ENCODE measurements at regions not wholly inside any gene's neighbourhood (a gene's known extent, or its start where the extent isn't known, plus 50 kb on each side); places are given as distances from the start of the nearest gene placed in this dataset.

GRCh38 chr5:8580298-8580697 is 711.4 kb downstream of the MTRR start:
- no peak for DNase-seq

DNA sequence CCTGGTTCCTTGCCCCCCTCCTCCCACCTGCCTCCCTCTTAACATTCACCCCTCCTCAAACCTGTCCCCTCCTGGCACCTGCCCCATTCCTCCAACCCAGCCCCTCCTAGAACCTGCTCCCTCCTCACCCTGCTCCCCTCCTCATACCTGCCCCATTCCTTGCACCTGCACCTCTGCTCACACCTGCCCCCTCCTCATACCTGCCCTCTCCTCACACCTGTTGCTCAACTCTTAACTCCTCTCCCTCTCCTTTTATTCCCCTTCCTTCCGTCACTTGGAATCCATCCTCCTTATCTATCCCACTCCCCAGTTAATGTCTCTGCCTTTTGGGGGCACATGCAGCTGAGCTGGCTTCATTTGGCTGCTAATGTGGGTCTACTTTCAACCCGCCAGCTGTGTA is 712.1 kb downstream of the MTRR start:
- DNase-seq: no peak

- DNase-seq: no peak
Measured at GRCh38 chr5:8585230-8586018, 716.5 kb downstream of the MTRR start.

DNA sequence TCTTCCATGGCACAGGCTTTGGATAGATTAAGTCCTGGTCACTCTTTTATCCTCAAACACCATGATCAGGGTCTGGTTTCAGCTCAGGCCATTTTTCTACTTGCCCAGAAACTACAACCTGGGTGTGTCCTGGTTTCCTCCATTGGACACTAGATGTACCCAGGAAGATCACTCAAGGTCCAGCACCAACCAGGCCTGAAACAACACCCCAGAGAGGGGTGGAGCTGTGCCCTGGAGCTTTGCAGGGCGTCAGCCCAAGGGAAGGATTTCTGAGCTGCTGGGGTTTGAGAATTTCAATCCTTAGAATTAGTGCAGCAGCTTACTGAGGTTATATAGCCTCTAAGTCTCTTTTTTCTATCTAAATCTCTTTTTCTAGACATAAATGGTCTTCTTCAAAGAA is 722.0 kb downstream of the MTRR start:
- no peak for DNase-seq

DNA sequence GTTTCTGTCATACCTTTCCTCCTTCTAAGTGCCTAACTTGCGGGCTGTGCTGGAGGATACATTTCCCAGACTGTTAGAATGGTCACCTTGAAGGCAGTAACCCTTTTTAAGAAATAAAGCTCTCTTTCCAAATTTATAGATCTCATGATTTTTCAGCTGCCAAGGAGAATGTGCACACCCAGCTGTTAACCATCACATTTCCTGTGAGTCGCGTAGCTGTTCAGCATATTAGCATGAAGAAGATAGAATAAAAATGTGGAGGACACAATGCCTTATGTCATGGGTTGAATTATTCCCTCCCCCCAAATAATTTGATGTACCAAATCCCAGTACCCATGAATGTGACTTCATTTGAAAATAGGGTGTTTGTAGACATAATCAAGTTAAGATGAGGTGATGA is 729.4 kb downstream of the MTRR start:
- DNase-seq: no peak

- no peak for DNase-seq
Measured at GRCh38 chr5:8598996-8599395, 730.0 kb downstream of the MTRR start.

DNA sequence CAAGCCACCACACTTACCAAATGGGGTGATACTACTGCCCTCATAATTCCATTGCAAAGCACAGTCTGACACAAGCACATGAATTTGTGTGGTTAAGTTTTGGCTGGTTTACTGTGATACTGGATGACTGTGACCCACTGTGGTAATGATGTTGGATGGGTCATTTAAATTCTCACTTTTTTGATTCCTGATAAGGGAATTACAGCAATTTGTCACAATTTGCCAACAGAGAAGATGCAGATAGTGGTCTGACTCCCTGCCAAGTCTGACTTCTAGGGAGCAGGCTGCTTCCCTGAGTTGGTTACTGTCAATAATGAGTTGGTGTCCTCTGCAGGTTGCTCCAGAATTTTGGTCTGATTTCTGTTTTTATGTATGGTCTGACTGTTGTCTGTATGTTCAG is 731.9 kb downstream of the MTRR start:
- DNase-seq: no peak

DNA sequence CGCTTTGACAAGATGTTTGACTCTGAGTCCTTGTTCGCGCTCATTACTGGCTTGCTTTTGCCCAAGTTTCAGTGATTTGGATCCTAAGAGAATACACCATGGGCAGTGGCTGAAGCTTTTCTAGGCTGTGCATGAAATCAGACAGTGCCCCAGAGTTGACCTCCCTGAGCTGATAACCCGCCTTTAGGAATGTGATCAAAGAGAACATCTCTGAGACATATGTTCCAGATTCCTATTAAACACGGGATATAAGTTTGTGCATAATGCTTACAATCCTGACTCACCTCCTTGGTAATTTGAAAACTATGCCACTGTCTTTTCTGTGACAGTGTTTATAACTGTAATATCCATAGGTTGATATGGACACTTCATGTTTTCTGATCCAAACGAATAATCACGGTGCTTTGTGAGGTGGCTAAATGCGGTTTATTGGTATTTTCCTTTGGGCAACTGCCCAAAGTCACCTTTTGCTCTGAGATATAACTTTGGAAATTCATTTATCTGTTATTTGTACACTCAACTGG is 732.9 kb downstream of the MTRR start:
- DNase-seq: no peak

DNA sequence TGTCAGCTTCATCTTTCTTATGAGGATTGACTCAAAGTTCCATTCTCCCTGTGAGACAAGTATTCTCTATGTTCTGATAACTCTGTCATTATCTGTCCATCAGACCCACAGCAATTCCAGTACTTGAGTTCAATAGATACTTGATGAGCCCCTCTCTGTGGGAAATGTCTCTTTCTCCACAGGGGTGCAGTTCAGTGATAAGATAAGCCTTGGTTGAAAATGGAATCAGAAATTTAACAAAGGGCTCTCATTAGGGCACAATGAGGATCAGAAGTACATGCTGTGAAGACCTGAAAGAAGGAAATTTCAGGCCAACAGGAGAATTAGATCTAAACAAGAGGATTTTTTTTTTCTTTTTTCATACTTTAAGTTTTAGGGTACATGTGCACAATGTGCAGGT is 737.3 kb downstream of the MTRR start:
- no peak for DNase-seq

DNA sequence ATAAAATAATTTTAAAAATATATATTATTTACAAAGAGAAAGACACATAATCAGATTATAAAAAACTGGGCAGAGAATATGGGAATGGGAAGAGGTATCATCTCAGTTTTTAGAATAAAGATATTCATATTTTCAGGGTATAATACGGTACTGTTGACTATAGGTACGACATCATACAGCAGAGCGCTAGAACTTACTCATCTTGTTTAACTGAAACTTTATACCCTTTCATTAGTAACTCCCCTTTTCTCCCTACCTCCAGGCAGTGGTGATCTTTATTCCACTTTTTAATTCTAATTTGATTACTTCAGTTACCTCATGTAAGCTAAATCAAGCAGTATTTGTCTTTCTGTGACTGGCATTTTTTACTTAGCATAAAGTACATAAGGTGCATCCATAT is 742.1 kb downstream of the MTRR start:
- DNase-seq: no peak

DNA sequence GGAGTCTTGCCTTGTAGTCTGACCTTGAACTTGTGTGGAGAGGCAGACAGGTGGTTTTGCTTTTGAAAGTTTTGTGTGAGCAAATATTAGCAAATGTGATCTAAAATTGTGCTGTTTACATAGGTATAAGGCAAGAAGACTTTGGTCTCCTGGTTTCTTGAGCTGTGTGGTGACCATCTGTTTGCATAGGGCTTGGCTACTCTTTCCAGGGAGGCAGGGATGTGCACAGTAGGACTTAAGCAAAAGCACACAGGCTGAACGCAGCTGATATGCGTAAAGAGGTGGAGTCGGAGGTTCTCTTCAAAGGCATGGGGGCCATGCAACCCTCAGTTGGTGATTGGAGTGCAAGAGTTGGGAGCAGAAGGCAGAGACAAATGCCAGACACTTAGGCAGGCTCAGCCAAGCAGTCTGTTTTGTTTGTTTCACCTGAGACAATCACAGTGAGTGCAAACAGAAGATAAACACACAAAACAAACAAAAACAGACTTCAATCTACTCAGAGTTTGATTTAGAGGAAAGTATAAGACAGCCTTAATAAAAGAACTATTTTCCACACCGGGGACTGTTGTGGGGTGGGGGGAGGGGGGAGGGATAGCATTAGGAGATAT is 744.2 kb downstream of the MTRR start:
- DNase-seq: no peak

DNA sequence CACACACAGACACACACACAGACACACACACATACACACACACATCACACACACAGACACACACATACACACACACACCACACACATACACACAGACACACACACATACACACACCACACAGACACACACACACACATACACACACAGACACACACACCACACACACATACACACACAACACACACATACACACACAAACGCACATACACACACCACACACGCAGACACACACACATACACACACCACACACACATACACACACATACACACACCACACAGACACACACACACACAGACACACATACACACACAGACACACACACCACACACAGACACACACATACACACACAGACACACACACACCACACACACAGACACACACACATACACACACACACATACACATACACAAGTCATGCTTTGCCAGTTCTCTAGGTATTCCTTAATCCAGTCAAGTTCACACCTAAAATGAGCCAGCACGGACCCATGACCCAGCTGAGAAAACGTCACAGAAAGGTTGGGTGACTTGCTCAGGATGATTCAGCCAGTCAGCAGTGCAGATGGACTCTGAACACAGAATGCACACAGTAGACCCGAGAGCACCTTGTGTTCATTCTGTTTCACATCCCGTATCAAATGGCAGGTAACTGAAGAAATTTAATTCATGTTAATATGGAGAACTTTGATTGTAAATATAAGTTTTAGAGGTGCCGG is 746.4 kb downstream of the MTRR start:
- DNase-seq: no peak

DNA sequence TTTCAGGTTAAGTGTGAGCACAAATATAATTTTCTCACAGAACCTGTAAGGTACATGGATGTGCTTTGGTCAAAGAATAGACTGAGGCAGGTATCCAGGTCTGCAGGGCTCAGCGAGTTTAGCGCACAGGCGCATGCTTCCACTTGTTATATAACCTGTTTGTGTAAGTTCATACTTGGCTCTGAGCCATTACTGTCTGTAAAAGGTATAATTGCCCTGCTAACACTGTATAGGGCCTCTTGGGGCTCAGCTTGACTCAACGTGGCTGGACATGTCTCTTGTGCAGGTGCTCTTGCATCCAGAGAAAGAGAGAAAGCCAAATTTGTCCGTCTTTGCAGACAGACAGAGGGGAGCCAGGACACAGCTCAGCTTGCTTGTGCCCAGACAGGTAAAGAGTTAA is 759.6 kb downstream of the MTRR start:
- no peak for DNase-seq

DNA sequence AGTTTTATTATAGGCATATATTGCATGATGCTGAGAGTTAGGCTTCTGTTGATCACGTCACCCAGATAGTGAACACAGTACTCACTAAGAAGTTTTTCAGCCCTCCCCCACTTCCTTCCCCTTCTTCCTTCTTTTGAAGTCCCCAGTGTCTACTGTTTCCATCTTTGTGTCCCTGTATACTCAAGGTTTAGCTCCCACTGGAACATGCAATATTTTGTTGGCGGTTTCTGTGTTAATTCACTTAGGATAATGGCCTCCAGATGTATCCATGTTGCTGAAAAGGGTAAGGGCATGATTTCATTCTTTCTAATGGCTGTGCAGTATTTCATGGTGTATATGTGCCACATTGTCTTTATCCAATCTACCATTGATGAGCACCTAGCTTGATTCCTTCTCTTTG is 764.3 kb downstream of the MTRR start:
- no peak for DNase-seq

GRCh38 chr5:8633696-8634095 is 764.7 kb downstream of the MTRR start:
- DNase-seq: no peak

GRCh38 chr5:8634219-8634618 is 765.3 kb downstream of the MTRR start:
- DNase-seq: no peak

- DNase-seq: no peak
Measured at GRCh38 chr5:8641786-8642505, 773.0 kb downstream of the MTRR start.

DNA sequence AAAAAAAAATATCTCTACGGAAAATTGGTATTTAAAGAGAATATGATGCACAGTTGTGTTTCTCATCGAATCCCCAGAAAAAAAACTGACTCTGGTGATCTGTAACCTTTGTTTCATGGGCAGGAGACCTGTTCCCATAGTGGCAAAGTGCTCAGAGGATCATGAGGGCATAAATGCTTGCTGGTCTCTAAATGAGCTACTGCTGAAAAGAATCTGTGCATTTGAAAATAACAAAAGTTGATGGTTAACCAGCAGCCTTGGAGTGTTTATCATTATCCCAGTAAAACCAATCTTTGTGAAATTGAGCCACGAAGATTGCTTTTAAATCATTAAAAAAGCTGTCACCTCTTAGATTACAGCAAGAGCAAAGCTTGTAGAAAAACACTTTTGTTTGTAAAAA is 775.4 kb downstream of the MTRR start:
- DNase-seq: no peak

DNA sequence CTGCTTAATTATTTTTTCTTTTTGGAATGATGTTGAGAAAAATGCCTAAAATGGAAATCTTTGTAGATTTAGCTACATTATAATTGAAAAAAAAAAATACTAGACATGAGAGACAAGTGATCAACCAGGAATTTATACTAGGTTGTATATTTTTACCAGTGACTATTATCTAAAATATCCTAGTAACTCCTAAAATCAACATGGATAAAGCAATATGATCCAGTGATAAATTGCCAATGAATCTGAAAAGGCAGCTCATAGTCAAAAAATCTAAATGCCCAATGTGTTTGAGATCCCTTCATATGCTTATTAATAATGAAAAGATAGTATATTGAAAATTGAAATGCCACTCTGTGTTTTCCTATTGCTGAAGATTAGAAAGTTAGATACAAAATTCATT is 778.2 kb downstream of the MTRR start:
- no peak for DNase-seq

DNA sequence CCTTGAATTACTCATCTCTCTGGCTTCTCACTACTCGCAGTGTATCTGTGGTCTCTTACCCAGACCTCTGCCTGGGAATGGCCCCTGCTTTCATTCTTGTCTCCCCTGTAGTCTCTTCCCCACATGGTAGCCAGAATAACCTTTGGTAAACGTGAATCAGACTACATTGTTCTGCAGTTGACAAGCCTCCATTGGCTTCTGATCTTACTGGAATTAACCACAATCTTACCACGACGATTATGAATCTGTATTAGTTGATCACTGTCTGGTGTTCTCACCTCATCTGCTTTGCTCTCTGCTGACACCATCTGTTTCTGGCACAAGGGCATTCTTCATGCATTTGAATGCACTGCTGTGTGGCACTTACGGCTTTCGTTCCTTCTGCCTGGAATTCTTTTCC is 781.2 kb downstream of the MTRR start:
- DNase-seq: no peak

DNA sequence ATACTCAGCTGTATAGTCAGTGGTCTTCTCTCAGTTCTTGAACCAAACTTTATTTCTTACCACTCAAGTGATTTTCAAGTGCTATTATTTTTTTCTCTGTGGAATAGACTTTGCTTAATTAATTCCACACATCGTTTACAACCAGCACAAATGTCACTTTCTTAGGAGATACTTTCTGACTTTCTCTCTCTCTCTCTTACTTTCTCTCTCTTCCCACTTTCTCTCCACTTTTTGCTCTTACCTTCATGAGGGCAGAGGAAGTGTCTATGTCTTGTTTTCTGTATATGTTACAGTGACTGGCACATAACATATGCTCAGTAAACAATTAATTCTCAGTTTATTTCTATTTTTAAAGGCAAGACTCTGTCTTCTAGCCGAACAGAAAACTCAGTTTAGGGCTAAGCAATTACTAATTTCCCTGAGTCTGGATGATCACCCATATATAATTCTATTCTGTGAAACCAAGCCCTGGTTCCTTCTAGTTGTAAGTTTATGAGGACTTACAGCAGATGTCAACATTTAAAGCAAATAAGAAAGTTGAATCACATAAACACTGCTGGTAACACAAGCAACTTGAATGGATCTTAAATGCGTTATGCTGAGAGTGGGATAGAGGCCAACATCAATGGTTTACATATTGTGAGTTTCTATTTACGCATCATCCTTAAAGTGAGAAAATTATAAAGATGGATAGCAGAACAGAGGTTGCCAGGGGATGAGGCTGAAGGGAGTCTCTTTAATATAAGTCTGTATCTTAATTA is 791.4 kb downstream of the MTRR start:
- DNase-seq: no peak

DNA sequence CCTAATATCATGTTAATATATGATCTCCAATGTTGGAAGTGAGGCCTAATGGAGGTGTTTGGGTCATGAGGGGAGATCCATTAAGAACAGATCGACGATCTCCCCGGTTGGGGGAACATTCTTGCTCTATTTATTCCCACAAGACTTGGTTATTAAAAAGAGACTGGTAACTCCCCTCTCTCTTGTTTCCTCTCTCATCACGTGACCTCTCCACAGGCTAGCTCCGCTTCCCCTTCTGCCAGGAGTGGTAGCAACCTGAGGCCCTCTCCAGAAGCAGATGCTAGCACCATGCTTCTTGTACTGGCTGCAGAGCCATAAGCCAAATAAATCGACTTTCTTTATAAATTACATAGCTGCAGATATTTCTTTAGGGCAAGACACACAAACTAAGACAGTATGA is 794.4 kb downstream of the MTRR start:
- no peak for DNase-seq

GRCh38 chr5:8675182-8675581 is 806.2 kb downstream of the MTRR start:
- no peak for DNase-seq

Measured in stimulated activated CD4-positive, alpha-beta T cell treated with anti-CD3 and anti-CD28 coated beads, Interleukin-4, amount 100 ng/mL, for 1 hour (primary cell).